ENCODE measurements at regions not wholly inside any gene's neighbourhood (a gene's known extent, or its start where the extent isn't known, plus 50 kb on each side); places are given as distances from the start of the nearest gene placed in this dataset.

- 23 to 29% methylated on average over 2 of the region's 2 CpGs for WGBS, 2 donors
- DNase-seq (no peak), ATAC-seq (ENCODE audit: insufficient read depth, low FRiP score) (no peak)
- Histone ChIP-seq H3K9me3 (ENCODE audit: control insufficient read depth in 4 of 4, insufficient read depth in 3 of 4, low read length in 3 of 4) (no peaks in the 10 kb centered on the region), H3K27ac (ENCODE audit: low read depth in 1 of 2, low read length in 1 of 2) (no peak overlapping the region), H3K36me3 (ENCODE audit: control insufficient read depth in 4 of 4, insufficient read depth in 4 of 4, low read length in 4 of 4) (no peaks in the 10 kb centered on the region), H3K9ac (ENCODE audit: insufficient read depth in 1 of 2, low read length in 2 of 2) (no peak overlapping the region), H3K4me3 (no peak overlapping the region), H3K4me1 (ENCODE audit: control insufficient read depth in 5 of 5, insufficient read depth in 5 of 5, low read length in 5 of 5) (no peaks in the 10 kb centered on the region), H3K27me3 (ENCODE audit: control insufficient read depth in 3 of 3, insufficient read depth in 3 of 3, low read length in 2 of 3) (peaks cover 0 to 18% (median 13%) of the 10 kb centered on the region in 3 donors)
- TF ChIP-seq, protein P1, sequence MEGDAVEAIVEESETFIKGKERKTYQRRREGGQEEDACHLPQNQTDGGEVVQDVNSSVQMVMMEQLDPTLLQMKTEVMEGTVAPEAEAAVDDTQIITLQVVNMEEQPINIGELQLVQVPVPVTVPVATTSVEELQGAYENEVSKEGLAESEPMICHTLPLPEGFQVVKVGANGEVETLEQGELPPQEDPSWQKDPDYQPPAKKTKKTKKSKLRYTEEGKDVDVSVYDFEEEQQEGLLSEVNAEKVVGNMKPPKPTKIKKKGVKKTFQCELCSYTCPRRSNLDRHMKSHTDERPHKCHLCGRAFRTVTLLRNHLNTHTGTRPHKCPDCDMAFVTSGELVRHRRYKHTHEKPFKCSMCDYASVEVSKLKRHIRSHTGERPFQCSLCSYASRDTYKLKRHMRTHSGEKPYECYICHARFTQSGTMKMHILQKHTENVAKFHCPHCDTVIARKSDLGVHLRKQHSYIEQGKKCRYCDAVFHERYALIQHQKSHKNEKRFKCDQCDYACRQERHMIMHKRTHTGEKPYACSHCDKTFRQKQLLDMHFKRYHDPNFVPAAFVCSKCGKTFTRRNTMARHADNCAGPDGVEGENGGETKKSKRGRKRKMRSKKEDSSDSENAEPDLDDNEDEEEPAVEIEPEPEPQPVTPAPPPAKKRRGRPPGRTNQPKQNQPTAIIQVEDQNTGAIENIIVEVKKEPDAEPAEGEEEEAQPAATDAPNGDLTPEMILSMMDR (IDR thresholded peaks at IDR 0.05; ENCODE audit: control extremely low read depth, extremely low read depth): no peak
These were observed 170.0 kb upstream of the GLRA2 start for GRCh38 chrX:14359316-14359715.

- peaks cover 0 to 15% (median 7%) of the 10 kb centered on the region in 3 donors for H3K27me3 ChIP-seq (ENCODE audit: control insufficient read depth in 3 of 3, insufficient read depth in 3 of 3, low read length in 2 of 3)
- no peaks in the 10 kb centered on the region for H3K4me1 ChIP-seq (ENCODE audit: control insufficient read depth in 5 of 5, insufficient read depth in 5 of 5, low read length in 5 of 5)
- no peak for ATAC-seq (ENCODE audit: insufficient read depth, low FRiP score)
These were observed 172.0 kb upstream of the GLRA2 start for GRCh38 chrX:14357314-14357713.

GRCh38 chrX:14356401-14356800 is 172.9 kb upstream of the GLRA2 start:
- H3K27ac ChIP-seq (ENCODE audit: low read depth in 1 of 2, low read length in 1 of 2): no peak overlapping the region
- no peak overlapping the region for H3K9ac ChIP-seq (ENCODE audit: insufficient read depth in 1 of 2, low read length in 2 of 2)
- H3K4me1 ChIP-seq (ENCODE audit: control insufficient read depth in 5 of 5, insufficient read depth in 5 of 5, low read length in 5 of 5): no peaks in the 10 kb centered on the region
- no peaks in the 10 kb centered on the region for H3K36me3 ChIP-seq (ENCODE audit: control insufficient read depth in 4 of 4, insufficient read depth in 4 of 4, low read length in 4 of 4)
- H3K4me3 ChIP-seq: no peak overlapping the region
- DNase-seq (peak in 1 of 3 donors; percentile 3), ATAC-seq (ENCODE audit: insufficient read depth, low FRiP score) (no peak)
- H3K27me3 ChIP-seq (ENCODE audit: control insufficient read depth in 3 of 3, insufficient read depth in 3 of 3, low read length in 2 of 3): peaks cover 0 to 11% (median 4%) of the 10 kb centered on the region in 3 donors
- 79 to 89% methylated on average over 1 of the region's 1 CpG for WGBS, 2 donors
- TF ChIP-seq, protein P1 (IDR thresholded peaks at IDR 0.05; ENCODE audit: control extremely low read depth, extremely low read depth): no peak
- H3K9me3 ChIP-seq (ENCODE audit: control insufficient read depth in 4 of 4, insufficient read depth in 3 of 4, low read length in 3 of 4): no peaks in the 10 kb centered on the region

More at GRCh38 chrX:14357314-14357713, 172.0 kb upstream of the GLRA2 start:
- no peak overlapping the region for H3K9ac ChIP-seq (ENCODE audit: insufficient read depth in 1 of 2, low read length in 2 of 2)
- DNase-seq: no peak
- no peak overlapping the region for H3K27ac ChIP-seq (ENCODE audit: low read depth in 1 of 2, low read length in 1 of 2)
- no peaks in the 10 kb centered on the region for H3K9me3 ChIP-seq (ENCODE audit: control insufficient read depth in 4 of 4, insufficient read depth in 3 of 4, low read length in 3 of 4)
- TF ChIP-seq, protein P1 (IDR thresholded peaks at IDR 0.05; ENCODE audit: control extremely low read depth, extremely low read depth): no peak
- H3K4me3 ChIP-seq: no peak overlapping the region
- no peaks in the 10 kb centered on the region for H3K36me3 ChIP-seq (ENCODE audit: control insufficient read depth in 4 of 4, insufficient read depth in 4 of 4, low read length in 4 of 4)

GRCh38 chrX:14355556-14355955 is 173.8 kb upstream of the GLRA2 start:
- TF ChIP-seq, protein P1 (IDR thresholded peaks at IDR 0.05; ENCODE audit: control extremely low read depth, extremely low read depth): no peak
- H3K27ac ChIP-seq (ENCODE audit: low read depth in 1 of 2, low read length in 1 of 2): no peak overlapping the region
- no peaks in the 10 kb centered on the region for H3K9me3 ChIP-seq (ENCODE audit: control insufficient read depth in 4 of 4, insufficient read depth in 3 of 4, low read length in 3 of 4)
- H3K36me3 ChIP-seq (ENCODE audit: control insufficient read depth in 4 of 4, insufficient read depth in 4 of 4, low read length in 4 of 4): no peaks in the 10 kb centered on the region
- ATAC-seq (ENCODE audit: insufficient read depth, low FRiP score) (no peak), DNase-seq (no peak)
- H3K4me3 ChIP-seq: no peak overlapping the region
- no peaks in the 10 kb centered on the region for H3K4me1 ChIP-seq (ENCODE audit: control insufficient read depth in 5 of 5, insufficient read depth in 5 of 5, low read length in 5 of 5)
- no peak overlapping the region for H3K9ac ChIP-seq (ENCODE audit: insufficient read depth in 1 of 2, low read length in 2 of 2)
- peaks cover 0 to 11% (median 3%) of the 10 kb centered on the region in 3 donors for H3K27me3 ChIP-seq (ENCODE audit: control insufficient read depth in 3 of 3, insufficient read depth in 3 of 3, low read length in 2 of 3)

All from lung (tissue), 11 donors.